OCI-LY3 (cell line): ENCODE measurements at regions not wholly inside any gene's neighbourhood (a gene's known extent, or its start where the extent isn't known, plus 50 kb on each side); places are given as distances from the start of the nearest gene placed in this dataset.

Experiments
- EZH2phosphoT487 ChIP-seq: fragments of 200-600 bp; shearing (Covaris generic); IDR thresholded peaks from 2 replicates; pipeline ENCODE4 v1.6.1; 2018; ENCODE audit warnings: antibody characterized with exemption, mixed run types, low read depth
- TF ChIP-seq, protein P1 (sequence below): fragments of 200-600, 300-600 bp; sonication (generic); IDR thresholded peaks from 2 replicates; pipeline ENCODE4 v1.5.1; 2014; ENCODE audit warnings: antibody characterized with exemption, low read length, low read depth

GRCh38 chr19:13707915-13708314, 56.4 kb upstream of the MRI1 start:
- TF ChIP-seq, protein P1, sequence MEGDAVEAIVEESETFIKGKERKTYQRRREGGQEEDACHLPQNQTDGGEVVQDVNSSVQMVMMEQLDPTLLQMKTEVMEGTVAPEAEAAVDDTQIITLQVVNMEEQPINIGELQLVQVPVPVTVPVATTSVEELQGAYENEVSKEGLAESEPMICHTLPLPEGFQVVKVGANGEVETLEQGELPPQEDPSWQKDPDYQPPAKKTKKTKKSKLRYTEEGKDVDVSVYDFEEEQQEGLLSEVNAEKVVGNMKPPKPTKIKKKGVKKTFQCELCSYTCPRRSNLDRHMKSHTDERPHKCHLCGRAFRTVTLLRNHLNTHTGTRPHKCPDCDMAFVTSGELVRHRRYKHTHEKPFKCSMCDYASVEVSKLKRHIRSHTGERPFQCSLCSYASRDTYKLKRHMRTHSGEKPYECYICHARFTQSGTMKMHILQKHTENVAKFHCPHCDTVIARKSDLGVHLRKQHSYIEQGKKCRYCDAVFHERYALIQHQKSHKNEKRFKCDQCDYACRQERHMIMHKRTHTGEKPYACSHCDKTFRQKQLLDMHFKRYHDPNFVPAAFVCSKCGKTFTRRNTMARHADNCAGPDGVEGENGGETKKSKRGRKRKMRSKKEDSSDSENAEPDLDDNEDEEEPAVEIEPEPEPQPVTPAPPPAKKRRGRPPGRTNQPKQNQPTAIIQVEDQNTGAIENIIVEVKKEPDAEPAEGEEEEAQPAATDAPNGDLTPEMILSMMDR, result no peak
- TF ChIP-seq EZH2phosphoT487, result no peak
